Hematopoietic multipotent progenitor cell treated with erythropoietin and hydrocortisone succinate and interleukin-3 and kit ligand, for 6 days (in vitro differentiated cells): ENCODE measurements at regions not wholly inside any gene's neighbourhood (a gene's known extent, or its start where the extent isn't known, plus 50 kb on each side); places are given as distances from the start of the nearest gene placed in this dataset.
A peak's percentile ranks its signal among the peaks of the same experiment; 100 is the strongest.

Experiments used
- DNase-seq: peaks from one replicate; pipeline ENCODE4 v3.0.0-alpha.2; 2015

DNA sequence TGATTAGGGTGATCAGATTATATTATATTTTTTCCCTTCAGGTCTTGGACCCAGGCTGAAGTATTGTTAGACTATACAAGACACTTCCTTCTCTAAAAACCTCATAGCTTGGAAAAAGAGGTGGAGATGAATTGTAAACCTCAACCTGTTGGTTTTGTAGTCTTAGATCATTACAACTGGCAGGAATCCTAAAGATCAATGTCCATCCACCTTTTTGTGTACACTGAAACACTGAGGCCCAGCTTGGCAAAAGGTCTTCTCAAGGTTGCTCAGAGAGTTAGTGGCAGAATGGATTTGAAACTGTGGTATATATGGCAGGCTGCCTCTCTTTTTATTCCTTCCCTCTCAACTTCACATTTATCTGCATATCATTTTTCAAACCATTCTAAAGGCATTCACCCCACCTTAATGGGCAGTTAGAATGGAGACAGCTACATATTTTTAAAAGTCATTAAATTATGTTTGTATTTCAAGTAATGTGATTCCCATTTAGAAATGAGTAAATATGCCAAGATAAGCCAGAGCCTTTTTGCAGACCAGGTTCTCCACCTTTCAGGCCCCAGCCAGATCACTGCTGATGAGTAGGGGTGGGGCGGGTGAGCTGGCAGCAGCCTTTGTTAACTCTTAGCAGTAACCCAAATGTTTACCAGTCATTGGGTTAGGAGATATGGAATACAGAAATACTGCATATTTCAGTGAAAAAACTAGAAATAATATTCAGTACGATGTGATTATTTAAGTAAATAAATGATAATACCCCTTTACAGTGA, 243.2 kb upstream of the F9 start:
- no peak for DNase-seq

DNA sequence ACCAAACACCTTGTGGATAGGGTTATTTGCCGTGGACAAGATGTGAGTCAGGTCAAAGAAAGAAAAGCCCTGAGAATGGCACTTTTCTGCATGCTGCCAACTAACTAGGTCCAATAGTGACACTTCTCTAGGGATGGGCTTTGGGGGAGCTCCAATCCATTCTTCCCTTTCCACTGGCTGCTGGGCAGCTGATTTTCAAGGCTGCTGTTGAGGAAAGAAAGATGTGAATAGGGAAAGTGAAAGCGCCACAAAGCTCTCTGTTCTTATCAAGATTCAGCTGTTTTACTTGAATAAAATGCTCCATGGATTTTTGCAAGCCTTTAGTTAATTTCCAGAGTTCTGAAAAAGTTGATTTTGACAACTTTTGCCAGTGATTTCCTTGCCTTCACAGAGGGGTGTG, 244.2 kb upstream of the F9 start:
- no peak for DNase-seq

DNA sequence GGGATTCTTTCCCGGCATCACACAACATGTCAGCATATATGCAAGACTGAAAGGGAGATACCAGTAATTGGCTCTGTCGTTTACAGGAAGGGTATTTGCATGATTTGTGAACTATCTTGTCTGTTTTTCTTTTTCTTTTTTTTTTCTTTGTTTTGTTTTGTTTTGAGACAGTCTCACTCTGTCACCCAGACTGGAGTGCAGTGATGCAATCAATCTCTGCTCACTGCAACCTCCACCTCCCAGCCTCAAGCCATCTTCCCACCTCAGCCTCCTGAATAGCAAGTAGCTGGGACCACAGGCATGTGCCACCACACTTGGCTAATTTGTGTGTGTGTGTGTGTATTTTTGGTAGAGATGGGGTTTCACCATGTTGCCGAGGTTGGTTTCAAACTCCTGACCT, 262.7 kb upstream of the F9 start:
- DNase-seq: no peak

DNA sequence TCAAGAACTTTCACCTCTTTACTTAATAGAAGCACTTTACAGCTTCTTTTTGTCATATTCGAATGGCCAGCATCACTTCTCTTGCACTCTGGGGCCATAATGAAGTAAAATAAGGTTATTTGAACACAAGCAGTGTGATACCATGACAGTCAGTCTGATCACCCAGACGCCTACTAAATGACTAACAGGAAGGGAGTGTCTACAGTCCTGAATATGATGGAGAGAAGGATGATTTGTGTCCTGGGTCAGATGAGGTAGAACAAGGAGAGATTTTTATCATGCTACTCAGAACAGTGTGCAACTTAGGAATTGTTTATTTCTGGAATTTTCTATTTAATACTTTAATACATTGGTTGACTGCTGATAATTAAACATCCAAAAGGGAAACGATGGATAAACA, 284.2 kb upstream of the F9 start:
- no peak for DNase-seq

DNA sequence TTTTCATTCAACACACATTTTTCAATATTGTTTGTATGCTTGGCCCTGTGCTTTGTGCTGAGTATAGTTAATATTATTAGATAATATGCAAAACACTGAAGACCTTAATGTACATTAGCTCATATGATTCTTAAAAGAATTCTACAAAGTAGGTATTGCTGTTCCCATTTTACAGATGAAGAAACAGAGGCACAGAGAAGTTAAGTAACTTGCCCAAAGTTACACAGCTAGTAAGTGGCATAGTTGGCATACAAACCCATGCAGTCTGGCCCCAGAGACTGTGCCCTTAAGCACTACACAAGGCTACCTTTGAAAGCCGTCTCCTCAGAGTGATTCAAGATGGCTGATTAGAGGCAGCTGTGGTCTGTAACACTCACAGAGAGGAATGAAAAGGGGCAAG, 293.4 kb upstream of the F9 start:
- DNase-seq: no peak

DNA sequence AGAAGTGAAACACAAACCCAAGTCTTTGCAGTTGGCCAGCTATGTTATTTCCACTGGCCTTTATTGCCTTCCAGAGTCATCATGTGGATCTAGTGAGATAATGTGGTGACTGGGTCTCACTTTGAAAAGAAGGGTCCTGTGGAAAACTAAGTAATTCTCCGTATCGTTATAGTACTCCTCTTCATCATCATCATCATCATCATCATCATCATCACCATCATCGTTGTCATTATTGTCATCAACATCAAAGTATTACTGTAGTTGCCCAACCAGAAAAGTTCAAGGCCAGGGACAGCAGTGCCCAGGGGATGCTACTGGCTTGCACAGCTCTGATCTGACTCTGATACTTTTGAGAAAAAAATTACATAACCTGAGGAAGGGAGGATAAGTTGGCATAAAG, 295.6 kb upstream of the F9 start:
- DNase-seq: no peak

DNA sequence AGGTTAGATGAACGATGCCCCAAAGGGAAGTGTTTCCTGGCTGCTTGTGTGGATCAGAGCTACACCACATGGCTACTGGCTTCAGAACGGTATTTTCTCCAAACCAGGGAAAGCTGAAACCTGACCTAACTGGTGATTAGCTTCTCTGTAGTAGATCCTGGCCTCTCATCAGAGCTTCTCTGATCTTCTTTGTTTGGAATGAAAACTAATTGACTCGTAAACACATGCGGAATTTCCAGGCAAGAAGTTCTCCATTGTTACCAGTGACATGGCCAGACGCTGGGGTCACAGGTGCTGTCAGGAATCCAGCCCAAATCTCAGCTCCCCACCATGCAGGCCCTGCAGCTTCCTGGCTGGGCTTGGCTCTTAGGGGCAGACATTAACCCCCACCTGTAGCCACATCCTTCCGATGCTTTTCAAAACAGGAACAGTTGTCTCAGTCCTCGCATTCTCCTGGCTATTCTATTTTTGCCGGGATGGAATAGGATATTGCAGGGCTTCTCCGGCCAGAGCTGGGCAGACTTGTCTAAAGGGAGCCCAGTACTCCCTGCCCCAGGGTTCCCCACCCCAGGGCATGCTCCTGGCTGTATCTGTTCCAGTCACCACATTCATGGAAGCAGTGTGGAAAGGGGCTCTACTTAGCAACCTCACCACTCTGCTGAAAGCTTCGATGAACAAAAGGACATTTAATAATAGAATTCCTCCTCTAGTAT, 305.4 kb upstream of the F9 start:
- DNase-seq: no peak

DNA sequence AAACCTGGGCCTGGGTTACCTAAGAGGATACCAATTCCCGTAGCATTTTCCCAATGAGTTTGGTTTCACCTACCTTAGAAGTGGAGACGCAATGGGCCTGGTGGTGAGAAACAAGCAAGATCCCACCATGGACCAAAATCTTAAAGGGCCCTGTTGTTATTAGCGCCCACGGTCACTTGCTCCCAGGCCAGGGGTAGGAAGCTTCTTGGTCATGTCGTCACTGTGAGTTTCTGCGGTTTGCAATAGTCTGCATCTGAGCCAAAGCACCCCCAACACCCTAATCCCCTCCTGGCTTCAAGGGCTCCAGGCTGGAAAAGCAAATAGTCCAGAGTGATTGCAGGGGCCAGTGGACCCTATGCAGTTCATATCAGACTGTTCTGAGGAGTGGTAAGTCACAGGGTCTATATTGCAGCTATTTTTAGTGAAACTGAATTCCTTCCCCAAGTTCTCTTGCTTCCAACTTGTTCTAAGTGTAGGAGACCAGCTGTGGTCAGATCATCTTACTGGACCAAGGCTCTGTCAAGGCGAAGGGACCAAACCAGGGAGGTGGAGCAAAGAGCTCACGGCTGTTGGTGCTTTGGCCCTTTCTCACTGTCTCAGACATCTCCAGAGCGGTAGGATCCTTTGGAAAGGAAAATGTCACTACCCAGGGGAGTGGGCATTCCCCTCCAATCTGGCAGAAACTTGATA, 307.9 kb upstream of the F9 start:
- no peak for DNase-seq

DNA sequence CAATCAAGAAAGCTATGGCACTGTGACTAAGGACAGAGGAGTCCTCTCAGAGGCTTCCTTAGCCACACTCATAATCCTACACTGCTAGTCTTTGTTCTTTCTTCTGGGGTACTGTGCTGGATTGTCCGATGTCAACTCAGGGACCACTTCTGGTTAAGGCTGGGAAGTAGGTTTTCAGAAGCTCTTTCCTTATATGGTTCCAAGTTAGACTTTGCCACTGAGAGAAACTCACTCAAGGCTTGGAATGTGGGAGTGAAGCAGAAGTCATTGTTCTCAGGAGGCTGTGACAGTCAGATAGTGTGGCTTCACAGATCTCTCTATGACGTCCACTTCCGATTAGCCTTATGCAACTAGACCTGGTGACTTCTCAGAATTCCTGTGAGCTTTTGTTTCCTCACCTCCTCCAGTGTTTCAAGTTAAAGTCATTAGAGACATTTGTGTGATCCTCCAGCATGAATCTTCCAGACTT, 317.3 kb upstream of the F9 start:
- no peak for DNase-seq

DNA sequence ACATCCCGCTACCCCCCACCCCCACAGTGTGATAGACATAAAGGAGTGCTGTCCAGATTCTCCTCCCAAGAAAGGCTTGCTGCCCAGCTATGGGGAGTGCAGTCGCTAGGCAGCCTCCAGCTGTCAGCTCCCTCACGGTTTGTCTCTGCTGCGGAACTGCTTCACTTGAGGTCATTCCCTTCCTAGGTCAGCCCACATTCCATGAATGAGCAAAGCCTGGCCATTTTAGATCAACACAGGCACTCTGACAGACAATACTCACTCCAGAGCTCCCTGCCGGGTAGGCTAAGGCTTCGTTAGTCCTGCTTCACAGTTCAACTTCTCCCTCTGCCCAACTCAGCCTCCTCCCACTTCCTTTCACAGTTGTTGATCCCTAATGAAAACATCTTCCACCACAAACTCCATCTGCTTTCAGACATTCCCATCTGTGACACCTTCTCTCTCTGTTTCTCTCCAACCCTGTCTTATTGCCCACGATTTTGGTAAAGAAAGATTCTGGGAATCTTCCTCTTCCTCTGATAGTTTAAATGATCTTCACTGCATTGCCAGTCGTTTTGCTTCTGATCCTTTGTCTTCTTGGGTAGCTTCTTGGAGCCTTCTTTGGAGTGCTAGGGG, 318.9 kb upstream of the F9 start:
- no peak for DNase-seq

DNA sequence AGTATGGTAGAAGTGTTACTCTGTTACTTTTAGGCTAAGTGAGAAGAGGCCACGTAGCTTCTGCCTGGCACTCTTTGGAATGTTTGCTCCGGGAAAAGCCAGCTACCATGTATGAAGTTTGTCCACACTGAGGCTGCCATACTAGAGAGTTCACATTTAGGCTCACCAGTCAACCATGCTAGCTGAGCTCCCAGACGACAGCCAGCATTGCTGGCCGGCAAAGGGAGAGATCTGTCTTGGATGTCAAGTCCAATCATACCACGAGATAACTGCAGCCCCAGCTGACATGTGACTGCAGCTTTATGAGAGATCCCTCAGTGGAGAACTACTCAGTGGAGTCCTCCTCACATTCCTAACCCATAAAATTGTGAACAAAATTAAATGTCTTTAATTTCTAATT, 321.2 kb upstream of the F9 start:
- no peak for DNase-seq

DNA sequence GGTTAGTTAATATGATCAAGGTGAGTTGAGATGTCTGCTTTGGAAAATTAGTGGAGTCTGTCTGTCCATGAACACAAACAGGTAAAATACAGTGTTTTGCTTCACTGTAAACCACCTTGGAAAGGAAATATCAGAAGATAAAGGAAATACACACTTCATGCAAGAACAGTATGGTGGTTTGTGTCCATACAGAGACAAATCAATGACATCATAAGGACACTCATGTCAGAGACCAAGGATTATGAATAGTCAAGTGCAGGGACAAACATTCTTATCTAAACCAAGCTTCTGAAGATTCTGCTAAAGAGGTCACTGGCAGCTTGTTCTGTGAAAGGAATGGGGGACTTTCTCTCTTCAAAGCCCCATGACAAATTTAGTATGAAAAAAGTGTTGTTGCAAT, 322.9 kb upstream of the F9 start:
- DNase-seq: no peak

DNA sequence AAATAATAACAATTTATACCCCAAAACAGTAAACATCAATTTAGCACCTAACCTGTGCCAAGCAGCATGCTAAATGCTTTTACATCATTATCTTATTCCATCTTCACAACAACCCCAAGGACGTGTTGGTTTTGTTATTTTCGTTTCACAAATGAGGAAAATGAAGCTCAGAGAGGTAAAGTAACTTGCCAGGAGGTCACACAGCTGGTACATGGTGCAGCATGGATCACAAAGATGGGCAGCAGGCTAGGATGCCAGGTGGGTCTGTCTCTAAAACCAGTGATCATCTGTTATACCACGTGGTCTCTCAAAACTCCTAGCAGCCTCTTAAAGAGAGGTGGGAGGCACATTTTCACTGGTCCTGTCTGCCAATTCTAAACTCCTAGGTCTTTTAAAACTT, 323.6 kb upstream of the F9 start:
- no peak for DNase-seq

DNA sequence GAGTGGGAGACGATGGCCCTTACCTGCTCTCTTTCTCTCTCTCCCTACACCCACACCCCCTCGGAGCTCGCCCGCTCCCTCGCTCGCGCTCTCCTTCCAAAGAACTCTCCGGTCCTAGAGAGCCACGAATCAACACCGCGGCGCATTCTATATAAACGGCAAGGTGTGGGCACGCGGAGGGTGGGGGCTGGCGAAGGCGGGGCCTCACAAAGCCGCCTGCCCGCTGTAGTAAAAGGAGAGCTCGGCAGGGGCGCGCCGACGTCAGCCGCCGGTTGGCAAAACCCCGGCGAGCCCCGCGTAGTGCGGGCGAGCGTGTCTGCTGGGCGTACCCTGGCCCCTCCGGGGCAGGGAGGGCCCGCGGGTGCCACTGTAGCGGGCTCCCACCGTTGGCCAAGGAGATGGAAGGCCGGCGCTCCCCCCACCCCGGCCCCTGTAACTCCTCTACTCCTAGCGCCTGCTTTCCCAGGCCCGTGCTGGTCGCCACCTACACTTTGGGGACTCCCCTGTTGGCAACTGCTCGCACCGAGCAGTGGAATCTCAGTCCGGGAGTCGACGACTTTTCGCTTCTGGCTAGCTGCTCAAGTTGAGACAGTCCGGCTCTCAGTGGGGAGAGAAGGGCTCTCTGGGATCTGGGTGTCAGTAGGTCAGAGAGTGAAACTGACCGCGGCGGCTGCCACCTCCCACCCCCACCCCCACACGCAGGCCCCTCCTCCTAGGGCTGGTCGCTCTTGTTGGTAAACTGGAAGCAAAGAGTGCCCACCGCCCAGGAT, 325.5 kb upstream of the F9 start:
- DNase-seq: peak; percentile 20

DNA sequence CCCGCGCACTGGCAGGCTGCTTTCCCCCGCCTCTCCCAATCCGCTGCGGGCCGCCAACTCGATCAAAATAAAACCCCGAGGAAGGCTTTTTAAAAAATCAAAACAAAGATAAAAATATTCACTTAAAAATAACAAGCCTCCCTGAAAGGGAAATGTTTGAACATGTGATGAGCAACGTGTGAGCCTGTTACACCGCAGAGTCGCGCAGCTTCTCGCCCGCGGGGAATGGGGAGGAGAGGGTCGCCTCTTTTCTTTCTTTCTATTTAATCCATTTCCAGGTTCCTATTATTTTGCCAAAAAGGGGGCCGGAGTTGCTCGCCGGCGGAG, 326.0 kb upstream of the F9 start:
- DNase-seq: no peak

DNA sequence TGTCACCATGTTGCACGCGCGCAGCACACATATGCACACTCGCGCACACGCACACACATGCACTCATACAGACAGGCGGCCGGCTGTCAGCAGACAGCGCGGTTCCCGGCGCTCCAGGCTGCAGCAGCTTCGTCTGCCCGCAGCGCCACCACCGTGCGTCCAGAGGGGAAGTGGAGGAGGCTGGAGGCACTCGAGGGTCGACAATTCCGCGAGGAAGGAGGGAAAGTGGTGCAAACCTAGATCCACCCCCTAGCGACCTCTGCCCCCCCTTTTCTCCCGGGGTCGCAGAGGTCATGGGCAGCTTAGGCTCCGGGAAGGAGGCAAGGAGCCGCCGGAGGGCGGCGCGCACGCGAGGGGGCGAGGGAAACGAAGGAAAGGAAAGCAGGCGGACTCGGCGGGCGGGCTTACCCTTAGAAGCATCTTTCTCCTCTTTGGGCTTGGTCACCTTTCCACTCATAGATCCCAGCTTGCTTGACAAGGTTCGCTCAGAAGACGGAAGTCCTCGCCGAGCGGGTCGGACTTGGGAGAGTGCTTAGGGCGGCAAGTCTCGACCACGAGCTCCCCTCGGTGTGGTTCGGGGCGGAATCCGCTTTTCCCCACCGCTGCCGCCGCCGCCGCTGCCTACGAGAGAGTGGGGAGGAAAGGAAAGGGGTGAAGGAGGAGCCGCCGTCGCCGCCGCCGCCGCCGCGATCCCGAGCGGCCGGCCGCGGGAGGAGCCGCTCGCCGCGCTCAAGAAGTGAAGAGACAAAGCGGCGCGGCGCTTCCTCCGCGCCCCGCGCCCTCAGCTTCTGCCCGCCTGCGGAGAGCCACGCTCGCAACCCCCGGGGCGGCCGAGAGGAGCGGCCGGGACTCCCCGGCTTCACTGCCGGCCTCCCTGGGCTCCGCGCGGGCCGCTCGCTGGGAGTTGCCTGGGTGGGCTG, 326.6 kb upstream of the F9 start:
- peak; percentile 7 for DNase-seq

DNA sequence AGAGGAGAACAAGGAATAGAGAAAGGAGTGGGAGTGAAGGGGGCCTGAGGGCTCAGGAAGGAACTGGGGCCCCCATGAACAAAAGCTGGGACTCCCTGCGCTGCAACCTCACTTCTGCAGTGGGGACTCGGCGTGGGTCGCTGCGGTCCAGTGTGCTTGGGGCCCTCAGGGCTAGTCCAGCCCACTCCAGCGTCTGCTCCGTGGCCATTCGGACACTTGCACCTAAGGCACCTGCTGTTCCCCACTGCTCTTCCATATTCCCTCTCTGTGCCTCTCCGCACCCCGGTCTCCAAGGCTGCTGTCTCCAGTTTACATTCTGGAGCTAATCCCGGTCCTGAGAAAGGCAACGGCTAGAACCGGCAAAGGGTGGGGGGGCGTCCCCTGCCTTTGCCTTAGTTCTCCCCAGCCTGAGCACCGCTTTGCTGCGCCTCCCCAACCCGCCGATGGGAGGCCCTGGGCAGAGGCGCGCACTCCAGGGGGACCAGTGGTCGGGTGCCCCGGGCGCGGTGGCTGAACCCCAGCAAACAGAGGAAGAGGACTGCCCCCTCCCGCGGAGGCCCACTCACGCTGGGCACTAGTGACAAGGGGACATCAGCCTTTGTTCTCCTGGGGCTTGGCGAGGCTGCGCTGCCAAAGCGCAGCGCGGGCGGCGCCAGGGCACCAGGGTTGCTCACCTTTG, 327.7 kb upstream of the F9 start:
- DNase-seq: no peak

DNA sequence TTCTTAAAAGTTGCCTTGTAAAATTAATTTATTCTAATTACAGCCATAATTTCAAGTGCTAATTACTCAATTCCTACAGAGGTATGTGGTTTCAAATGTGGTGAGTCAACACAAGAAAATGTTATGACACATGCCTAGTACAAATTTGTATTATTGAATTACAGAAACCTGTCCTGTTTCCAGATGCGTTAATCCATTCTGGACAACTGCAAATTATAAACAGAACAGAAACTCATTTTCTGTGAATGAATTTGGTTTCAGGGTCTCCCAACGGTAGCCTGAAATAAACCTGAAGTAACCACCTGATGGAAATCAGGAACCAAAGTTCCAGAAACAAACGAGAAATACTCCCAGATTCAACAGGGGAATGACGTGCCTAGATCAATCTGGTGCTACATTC, 328.6 kb upstream of the F9 start:
- DNase-seq: no peak

DNA sequence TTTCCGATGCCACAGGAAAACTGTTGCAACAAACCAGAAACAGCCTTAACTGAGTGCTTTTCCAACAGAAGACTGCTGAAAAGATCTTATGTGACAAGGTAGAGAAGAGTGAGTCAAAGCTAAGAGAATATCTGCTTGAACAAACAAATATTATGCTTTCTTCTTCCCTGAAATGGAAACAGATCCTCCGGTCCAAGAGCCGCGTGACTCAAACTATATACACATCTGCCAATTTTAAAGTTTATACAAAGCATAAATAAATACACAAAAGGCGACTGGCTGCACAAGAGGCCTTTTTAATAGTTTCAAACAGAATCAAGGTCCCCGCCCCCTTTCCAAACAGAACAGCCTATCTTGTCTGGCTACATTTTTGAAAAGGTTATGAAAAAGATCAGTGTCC, 329.7 kb upstream of the F9 start:
- no peak for DNase-seq

DNA sequence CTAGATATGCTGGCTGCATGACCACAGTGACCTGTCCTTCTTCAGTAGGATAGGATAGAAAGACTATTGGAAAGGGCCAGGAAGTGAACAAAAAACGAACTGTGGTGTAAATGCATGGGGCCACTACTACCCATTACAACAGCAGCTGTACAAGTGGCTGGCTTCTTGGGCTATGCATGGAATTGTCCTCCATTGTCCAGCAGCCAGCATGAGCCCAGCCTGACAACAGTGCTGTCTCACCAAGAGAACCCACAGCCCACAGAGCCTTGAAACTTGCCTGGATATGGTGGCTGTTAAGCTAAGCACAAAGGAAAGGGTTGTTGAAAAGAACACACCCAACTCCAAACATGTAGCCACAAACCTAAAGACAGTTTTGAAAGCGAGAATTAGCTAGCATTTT, 330.2 kb upstream of the F9 start:
- DNase-seq: no peak

DNA sequence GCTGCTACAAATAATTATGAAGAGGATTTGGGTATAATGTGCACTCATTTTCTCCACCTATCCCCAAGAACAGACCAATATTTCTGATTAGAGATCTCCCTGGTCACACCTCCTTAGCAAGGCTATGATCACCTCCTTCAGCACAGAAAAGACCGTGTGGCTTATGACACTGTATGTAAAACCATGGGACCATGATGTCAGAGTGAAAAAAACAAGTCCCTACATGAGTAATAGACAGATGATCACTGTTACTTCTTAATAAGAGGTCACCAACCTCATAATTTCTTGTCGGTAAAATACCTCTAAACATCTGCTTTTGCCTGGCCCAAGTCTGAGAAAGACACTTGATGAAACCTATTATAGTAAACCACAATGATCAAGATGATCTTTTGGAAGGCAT, 330.6 kb upstream of the F9 start:
- DNase-seq: no peak
